ENCODE measurements at regions not wholly inside any gene's neighbourhood (a gene's known extent, or its start where the extent isn't known, plus 50 kb on each side); places are given as distances from the start of the nearest gene placed in this dataset.

DNA sequence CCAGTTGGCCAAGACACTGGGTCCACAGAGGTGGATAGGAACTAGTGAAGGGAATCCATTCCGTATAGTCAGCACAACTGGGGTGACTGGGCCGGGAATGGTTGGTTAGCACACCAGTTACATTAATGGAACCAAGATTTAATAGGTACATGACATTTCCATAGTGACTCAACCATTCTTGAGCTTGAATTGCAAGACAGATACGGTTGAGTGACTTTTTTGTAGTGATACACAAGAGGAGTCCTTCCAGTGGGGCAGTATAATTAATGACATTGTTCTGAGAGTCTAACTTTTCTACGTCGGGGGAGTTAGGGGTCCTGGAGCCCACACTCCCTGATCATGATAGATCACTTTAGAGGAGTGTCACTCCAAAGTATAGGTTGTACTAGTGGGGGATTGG is 211.6 kb upstream of the CXCL13 start:
- TF ChIP-seq, protein P1, sequence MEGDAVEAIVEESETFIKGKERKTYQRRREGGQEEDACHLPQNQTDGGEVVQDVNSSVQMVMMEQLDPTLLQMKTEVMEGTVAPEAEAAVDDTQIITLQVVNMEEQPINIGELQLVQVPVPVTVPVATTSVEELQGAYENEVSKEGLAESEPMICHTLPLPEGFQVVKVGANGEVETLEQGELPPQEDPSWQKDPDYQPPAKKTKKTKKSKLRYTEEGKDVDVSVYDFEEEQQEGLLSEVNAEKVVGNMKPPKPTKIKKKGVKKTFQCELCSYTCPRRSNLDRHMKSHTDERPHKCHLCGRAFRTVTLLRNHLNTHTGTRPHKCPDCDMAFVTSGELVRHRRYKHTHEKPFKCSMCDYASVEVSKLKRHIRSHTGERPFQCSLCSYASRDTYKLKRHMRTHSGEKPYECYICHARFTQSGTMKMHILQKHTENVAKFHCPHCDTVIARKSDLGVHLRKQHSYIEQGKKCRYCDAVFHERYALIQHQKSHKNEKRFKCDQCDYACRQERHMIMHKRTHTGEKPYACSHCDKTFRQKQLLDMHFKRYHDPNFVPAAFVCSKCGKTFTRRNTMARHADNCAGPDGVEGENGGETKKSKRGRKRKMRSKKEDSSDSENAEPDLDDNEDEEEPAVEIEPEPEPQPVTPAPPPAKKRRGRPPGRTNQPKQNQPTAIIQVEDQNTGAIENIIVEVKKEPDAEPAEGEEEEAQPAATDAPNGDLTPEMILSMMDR (IDR thresholded peaks at IDR 0.05) = no peak
- TF ChIP-seq ZFX (IDR thresholded peaks at IDR 0.05; ENCODE audit: borderline replicate concordance) = no peak
- no peak overlapping the region for H3K27ac ChIP-seq

DNA sequence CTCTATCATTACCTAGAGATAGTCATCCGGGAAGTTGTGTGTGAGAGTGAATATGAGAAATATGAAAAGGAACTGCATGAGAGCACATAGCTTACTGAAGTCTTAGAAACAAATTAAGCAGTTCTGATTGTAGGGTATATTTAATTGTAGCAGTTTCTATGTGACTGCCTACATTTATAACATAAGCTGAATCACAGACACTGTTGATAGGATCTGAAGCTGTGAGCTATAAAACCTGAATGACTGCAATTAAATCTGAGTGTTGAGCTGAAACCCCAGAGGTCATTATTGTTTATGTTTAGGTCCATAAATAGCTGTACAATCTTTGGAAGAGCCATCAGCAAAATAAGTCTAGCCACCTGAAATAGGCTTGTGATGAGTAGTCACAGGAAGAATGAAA is 210.1 kb upstream of the CXCL13 start:
- no peak overlapping the region for H3K27ac ChIP-seq
- no peak for TF ChIP-seq ZFX (IDR thresholded peaks at IDR 0.05; ENCODE audit: borderline replicate concordance)
- TF ChIP-seq, protein P1 (IDR thresholded peaks at IDR 0.05) = no peak

DNA sequence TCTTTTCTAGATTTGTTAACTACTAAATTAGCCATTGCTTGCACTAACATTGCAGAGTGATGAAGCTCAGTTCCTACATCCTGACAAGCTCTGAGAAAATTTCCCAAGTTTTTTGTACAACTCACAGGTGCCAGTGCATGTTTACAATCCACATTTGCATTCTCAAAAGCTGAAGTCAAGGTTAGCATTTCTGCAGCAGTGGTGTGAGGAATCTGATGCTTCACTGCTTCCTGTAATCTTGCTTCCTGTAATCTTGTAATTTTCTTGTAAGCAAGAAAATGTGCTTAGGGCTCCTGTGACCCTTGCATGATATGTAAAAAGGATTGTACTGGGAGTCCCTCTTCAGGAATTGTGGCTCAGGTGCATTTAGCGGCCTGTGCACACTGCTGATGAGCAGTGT is 207.4 kb upstream of the CXCL13 start:
- no peak for TF ChIP-seq ZFX (IDR thresholded peaks at IDR 0.05; ENCODE audit: borderline replicate concordance)
- TF ChIP-seq, protein P1 (IDR thresholded peaks at IDR 0.05) = no peak
- H3K27ac ChIP-seq = no peak overlapping the region

DNA sequence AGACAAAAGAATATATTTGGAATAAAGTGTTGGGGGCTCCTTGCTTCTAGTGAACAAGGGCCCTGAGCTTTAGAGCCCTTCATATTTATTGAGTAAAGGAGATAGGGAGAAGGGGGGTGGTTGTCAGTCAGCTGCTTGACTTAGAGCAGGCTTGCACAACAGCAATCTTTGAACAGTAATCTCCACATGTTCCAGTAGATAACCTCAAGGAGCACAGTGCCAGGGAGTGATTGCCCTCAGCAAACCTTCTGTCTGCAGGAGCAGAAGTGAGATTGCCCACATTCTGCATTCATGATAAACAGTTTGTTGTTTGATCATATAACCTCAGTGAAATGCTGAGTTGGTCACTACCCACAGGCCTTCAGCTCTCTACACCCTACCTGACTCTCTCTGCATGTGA is 205.8 kb upstream of the CXCL13 start:
- no peak overlapping the region for H3K27ac ChIP-seq
- no peak for TF ChIP-seq ZFX (IDR thresholded peaks at IDR 0.05; ENCODE audit: borderline replicate concordance)
- TF ChIP-seq, protein P1 (IDR thresholded peaks at IDR 0.05) = no peak

DNA sequence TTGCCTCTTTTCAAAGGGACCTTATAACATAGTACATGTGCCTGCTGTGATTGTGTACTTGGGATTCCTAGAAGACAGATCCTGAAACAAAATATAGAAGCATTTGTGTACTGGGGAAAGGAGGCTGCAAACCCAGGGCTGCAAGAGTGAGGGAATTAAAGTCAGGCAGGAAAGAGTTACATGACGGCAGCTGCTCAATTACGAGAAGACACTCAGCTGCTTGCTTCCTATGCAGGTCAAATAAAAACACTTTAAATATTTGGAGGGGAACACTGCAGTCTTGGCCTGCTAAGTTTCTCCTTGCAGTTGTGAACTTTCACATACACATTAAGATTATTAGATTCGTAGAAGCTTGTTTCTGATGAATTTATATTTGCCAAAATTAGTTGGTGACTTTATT is 191.9 kb upstream of the CXCL13 start:
- no peak overlapping the region for H3K27ac ChIP-seq
- TF ChIP-seq, protein P1 (IDR thresholded peaks at IDR 0.05) = no peak
- no peak for TF ChIP-seq ZFX (IDR thresholded peaks at IDR 0.05; ENCODE audit: borderline replicate concordance)

DNA sequence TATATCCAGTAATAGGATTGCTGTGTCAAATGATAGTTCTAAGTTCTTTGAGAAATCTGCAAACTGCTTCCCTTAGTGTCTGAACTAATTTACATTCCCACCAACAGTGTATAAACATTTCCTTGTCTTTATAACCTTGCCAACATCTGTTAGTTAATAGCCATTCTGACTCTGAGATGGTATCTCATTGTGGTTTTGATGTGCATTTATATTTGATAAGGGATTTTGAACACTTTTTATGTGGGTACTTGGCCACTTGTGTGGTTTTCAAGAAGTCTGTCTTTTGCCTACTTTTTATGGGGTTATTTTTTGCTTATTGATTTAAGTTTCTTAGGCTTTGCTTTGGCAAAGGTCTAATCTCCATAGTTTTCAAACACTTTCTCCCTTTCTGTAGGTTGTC is 189.9 kb upstream of the CXCL13 start:
- H3K27ac ChIP-seq = no peak overlapping the region
- no peak for TF ChIP-seq ZFX (IDR thresholded peaks at IDR 0.05; ENCODE audit: borderline replicate concordance)
- TF ChIP-seq, protein P1 (IDR thresholded peaks at IDR 0.05) = no peak

DNA sequence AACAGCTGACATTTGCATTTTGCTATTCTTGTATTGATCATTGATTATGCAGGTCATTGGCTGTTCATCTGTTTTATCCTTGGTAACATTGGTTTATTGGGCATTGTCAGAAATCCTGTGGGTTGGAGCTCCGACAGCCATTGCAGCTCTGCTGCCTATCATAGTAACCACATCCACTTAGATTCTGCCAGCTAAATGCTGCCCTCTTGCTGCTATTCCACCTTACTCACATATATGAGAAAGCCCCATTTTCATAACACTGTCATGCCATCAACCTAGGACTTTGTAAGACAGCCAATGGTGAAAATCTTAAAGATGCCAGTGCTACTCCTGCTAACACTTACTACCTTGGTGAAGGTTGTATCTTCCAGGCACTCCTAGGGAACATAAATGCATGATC is 187.3 kb upstream of the CXCL13 start:
- TF ChIP-seq, protein P1 (IDR thresholded peaks at IDR 0.05) = peak; percentile 55
- no peak for TF ChIP-seq ZFX (IDR thresholded peaks at IDR 0.05; ENCODE audit: borderline replicate concordance)

More for the DNA sequence above, 187.3 kb upstream of the CXCL13 start:
- H3K27ac ChIP-seq = no peak overlapping the region

Data from 22Rv1 (cell line).